RCC 7860 (cell line): ENCODE measurements at regions not wholly inside any gene's neighbourhood (a gene's known extent, or its start where the extent isn't known, plus 50 kb on each side); places are given as distances from the start of the nearest gene placed in this dataset.

Experiments
- DNase-seq: peaks from one replicate; pipeline ENCODE4 v3.0.0-alpha.2; 2015; ENCODE audit warnings: low spot score
- FAIRE-seq: peaks from 2 replicates; lab custom pipeline; 2012; peaks lifted over from hg19 to GRCh38; lab: Jason Lieb, UNC

DNA sequence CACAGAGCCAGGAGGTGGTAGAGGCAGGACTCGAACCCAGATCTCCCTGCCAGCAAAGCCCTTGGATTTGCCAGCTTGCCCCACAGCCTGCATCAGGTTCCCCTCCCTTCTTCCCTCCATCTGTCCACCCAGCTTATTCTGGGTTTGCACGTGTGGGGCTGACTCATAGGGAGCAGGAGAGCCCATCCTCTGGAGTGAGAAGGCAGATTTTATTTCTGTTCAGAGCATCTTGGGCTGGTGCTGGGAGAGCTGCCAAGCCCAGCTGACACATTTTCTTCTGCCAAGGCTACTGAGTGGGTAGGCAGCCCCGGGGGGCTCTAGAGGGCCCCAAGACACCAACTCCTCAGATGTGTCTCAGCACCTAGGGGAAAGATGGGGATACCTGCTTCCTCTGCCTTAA, 106.3 kb upstream of the CRHR1 start:
- FAIRE-seq (no peak), DNase-seq (no peak)

DNA sequence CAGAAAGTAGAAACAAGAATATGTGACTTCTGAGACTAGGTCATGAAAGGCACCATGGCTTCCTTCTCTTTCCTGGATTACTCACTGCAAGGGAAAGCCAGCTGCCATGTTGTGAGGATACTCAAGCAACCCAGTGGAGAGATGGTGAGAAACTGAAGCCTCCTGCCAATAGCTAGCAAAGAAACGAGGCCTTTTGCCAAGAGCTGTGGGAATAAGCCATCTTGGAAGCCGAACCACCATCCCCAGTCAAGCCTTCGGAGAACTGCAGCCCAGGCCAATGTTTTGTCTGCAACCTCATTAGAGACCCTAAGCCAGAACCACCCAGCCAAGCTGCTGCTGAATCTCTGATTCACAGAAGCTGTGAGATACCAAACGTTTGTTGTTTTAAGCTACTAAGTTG, 104.7 kb upstream of the CRHR1 start:
- FAIRE-seq, result no peak
- no peak for DNase-seq

DNA sequence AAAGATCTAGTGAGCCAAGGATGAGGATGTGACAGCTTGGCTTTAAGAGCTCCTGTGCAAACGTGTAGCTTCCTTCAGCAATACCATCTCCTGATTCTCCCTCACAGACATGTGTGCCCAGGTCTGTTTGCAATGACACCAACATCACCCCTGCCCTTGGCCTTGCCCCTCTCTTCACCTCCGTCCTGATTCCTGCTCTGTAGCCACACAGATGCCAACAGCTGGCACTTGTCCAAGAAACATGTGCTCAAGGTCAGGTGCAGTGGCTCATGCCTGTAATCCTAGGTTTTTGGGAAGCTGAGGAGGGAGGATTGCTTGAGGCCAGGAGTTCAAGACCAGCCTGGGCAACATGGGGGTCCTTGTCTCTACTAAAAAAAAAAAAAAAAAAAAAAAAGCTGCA, 103.8 kb upstream of the CRHR1 start:
- no peak for FAIRE-seq
- no peak for DNase-seq

DNA sequence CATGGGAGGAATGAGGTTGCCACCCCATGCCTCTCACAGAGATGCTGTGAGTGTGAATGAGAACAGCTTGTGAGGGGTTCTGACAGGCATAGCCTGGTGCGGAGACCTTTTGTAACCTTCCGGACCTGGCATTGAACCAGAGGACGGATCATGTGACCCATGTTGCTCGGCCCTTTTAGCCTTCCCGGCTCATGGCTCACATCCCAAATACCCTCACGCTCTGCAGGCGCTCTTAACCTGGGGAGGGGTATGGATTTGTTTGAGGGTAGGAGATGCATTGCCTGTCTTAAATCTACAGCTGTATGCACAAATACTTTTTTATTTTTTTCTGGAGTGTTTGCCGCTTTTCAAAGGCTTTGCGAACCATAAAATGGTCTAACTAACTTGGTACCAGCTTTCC, 102.4 kb upstream of the CRHR1 start:
- DNase-seq (no peak), FAIRE-seq (no peak)

DNA sequence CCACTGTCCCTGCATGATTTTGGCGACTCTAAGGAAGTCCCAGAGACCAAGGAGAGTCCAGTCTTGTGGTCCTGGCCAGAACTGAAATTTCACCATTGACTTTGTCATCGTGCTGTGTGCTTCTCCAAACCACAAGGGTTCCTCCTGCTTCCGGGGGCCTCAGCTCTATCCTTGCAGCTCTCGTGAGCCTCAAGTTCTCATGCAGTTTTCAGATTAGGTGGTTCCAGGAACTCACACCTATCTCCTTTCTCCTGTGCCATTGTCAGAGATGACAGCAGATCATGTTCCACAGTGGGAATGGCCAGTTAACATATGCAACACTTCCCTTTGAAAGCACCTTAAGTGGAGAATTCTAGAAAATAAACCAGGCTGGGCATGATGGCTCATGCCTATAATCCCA, 97.9 kb upstream of the CRHR1 start:
- DNase-seq, result no peak
- no peak for FAIRE-seq

DNA sequence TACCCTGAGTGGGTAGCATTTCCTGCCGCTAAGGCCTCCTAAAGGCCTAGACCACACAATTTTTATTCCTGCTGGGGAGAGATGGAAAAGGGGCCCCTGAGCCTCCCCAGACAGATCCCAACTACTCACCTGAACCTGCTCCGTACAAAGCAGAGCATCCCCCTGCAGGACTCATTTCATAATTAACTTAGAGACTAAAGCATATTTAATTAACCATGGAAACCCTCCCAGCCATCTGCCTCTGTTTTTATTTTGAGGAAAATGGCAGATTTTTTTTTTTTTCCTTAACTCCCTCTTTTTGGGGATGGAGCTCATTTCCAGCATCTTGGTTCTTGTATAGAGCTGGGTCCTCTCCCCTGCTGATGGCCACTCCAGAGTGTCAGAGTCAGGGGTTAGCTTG, 96.5 kb upstream of the CRHR1 start:
- DNase-seq (no peak), FAIRE-seq (no peak)

DNA sequence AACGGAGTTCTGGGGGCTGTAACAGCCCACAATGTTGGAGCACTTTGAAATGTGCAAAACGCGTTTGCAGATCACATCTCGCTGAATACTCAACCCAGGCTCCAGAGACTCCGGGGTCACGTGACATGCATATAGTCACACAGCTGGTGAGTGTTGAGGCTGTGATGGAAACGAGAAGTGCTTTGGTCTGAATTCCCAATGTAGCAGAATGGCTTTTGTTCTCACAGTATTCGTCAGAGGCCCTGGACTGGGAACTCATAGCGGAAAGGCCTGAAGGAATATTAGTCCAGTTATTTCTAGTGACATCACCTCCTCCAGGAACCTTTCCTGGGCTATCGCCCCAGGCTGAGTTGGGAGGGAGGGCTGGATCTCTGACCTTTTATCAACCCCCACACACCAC, 95.8 kb upstream of the CRHR1 start:
- FAIRE-seq (no peak), DNase-seq (no peak)

DNA sequence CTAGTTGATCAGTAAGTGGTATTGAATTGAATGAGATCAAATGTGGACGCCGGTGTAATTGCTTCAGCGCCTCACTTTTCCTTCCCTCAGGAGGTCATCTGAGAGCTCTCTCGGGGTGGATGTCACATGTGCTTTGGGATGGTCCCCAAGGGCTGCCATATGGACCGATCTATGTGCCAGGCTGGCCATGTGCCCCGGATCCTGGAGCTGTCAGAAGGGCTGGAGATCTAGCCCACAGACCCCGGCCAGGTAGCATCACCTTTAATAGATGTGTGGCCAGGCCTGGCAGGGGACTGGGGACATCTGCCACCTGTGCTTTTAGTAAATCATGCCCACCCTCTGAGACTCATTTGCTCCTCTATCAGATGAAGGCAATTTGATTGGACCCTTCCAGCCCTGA, 95.3 kb upstream of the CRHR1 start:
- FAIRE-seq (no peak), DNase-seq (no peak)

DNA sequence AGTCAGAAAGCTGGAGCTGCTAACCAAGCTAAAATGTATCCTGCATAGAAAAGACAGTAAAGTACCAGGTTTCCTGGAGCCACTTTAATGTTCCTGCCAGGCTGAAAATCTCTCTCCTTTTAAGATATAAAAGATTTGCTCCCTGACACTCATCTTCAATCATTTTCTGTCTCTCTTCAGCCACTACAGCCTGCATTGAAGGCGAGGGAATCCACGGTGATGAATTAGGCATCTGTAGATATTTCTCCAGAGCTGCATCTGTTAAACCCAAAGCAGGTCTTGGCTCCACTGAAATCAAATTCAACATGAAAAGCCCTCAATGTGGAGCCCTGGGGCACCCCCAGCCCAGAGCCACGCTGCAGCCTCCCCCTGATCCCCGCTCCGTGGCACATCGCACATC, 94.7 kb upstream of the CRHR1 start:
- FAIRE-seq, result no peak
- DNase-seq, result no peak

DNA sequence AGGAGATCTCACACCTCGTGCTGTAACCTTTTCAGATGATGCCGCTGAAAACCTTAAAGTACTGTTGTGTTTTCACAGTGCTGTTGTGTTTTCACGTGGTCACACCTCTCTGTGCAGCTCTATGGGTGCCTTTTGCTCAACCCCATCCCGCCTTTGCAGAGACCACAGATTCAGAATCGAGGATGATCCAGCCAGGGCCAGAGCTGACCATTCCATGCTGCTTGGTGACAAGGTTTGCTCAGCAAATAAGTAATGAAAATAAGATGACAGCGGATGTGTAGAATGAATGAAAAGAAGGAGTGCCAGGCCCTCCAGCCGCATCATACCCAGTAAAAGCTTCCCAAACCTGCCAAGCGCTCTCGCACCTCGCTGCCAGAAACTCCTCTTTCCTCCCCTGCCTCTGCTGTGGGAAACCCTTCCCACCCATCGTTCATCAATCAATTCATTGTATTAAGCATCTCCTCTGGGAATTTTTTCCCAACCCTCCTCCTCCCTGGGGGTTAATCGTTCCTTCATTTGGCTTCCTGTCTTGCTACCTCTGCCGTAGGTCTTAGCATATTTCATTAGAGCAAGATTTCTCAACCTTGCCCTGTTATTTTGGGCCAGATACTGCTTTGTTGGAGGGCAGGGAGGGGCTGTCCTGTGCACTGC, 93.4 kb upstream of the CRHR1 start:
- FAIRE-seq (no peak), DNase-seq (no peak)

DNA sequence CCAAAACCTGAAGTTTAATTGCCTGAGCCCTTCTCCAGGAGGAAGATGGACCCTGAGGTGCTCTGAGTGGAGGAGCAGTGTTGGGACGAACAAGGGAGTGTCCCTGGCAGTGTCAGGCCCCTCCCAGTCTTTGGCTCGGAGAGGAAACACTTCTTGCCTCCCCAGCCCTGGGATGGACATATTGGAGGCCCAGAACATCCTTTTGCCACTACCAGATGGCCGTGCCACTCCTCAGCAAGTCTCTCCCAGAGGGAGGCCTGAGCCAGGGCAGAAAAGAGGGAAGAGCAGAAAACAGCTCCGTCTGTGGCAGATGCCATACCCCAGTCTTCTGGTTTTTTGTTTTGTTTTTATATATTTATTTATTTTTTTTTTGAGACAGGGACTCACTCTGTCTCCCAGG, 91.5 kb upstream of the CRHR1 start:
- DNase-seq, result no peak
- no peak for FAIRE-seq

DNA sequence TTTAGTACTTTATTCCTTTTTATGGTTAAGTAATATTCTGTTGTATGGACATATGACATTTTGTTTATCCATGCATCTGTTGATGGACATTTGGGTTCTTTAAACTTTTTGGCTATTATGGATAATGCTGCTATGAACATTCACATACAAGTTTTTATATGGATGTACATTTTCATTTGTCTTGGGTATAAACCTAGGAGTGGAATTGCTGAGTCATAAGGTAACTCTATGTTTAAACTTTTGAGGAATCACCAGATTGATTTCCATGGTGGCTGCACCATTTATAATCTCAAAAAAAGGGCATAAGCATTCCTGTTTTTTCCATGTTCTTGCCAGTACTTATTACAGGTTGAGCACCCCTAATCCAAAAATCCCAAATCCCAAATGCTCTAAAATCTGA, 90.3 kb upstream of the CRHR1 start:
- FAIRE-seq (no peak), DNase-seq (no peak)

DNA sequence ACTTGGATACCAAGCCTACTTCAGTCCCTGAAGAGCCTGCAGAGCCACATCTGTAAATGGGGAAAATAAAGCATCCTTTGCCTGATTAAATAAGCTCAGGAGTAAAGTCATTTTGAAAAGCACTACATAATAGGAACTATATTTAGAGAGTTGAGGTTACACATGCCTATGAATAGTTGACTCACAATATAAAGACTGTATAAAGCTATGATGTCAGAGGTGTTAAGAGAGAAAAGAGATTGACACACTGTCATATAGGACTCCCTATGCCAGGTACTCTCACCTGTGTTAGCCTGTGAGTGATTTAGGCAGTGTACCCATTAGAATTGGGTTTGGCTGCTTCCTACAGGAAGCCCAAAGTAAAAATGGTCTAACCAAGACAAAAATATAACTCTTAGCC, 87.7 kb upstream of the CRHR1 start:
- no peak for DNase-seq
- FAIRE-seq, result no peak

DNA sequence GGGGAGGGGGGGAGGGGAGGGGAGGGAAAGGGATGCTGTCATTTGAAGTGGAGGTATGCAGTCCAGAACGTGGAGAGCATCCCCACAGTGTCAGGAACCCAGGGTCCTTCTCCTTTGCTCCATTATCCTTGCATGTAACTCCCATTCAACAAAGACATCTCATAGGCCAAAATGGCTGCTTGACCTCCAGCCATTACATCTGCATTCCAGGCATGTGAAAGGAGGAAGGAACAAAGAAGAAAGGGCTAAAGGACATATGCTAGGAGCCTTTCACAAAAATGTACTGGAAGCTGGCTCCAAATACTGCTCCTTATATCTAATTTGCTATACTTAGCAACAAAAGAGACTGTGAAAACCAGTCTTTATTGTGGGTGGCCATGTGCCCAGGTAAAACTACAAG, 87.0 kb upstream of the CRHR1 start:
- no peak for FAIRE-seq

DNA sequence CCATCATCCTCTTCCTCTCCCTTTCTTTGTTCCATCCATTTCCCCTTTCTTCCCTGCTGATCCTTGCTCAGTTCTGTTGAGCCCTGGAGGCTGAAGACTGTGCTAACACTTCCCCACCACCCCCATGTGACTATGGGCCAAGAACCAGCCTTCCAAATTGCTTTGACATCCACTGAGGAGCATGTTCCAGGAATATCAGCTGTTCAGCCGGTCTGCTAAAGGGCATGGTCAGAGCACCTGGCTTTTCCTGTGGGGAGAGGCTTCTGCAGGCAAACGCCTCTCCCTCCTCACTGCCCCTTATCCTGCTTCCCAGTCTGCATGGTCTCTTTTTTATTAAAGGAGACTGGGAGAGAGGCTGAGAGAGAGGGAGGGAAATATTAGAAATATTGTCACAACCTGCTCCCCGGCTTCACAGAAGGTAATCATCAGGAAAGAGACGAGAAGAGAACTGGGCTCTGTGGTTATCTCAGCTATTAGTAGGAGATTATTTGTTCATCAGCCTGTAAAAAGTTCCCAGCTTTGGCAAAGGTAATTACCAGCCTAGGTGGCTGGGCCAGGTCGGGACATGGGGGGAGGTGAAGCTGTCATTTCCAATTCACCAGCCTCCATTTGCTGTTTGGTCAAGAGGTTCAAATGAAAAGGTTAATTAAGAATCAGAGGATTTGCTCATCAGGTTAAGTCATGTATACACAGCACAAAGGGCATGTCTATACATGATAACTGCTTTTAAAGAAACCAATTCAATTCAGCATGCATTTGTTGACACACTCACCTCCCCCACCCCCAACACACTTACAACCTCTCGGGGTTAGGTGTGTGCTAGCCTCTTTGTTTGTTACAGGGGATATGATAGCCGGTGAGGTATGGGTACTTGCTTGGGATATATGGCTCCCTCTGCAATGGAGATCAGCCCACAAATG, 83.7 kb upstream of the CRHR1 start:
- DNase-seq (no peak), FAIRE-seq (no peak)

More for the DNA sequence above, 87.0 kb upstream of the CRHR1 start:
- DNase-seq, result no peak

DNA sequence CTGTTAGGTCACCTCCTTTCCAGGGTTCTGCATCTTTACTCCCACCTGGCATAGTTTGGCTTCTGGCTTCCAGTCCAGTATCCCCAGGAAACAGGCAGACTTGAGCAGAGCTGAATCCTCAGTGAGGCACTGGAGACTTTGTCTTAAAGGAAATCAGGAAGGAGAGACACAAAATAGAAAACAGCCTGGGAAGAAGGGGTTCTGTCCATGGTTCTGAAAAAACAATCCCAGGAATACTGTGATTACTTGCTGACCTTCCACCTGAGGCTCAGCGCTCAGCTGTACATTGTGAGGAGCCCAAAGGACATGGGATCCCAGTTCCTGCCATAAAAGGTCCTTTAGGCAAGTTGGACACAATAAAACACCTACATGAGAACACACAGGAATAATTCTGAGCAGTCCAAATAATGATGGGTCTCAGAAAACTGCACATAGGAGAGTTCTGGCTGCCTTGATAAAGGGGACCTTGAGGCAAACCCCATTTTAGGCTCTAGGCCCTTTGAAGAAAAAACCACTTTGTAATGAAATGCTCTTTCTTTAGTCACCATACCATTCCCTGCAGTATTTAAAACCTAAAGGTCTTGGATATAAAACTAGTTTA, 81.4 kb upstream of the CRHR1 start:
- FAIRE-seq (no peak), DNase-seq (no peak)

DNA sequence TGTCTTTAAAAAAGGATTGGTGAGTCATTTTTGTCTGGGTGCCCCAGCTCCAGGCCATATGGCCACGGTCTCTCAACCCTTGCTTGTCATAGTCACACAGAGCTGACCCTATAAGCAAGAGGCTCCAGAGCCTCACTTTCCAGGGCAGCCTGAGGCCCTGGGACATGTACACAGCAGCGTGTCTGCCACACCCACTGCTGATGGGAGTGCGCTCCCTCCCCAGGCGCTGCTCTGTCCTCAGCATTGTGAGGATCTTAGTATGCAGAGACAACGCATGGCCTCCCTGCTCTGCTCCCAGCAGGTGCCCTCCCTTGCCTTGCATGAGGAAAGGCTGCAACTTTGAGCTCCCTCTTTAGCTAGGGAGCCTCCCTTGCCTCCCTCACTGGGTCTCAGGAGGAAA, 80.8 kb upstream of the CRHR1 start:
- FAIRE-seq (no peak), DNase-seq (no peak)

DNA sequence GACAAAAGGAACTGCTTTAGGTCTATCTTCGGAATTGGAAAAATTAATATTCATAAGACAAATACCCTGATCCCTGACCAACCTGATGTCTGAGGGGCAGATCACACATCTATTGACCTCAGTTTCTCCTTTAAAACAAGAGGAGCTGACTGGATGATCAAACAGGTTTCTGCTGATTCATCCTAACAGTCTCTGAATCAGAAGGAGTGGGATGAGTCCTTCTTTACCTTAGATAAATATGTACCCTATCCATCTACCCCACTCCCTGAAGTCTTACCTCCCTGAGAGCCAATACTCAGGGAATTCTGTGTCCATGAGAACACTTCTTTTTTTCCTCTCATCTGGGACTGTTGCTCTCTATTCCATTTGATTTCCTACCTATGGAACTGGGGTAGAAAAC, 80.3 kb upstream of the CRHR1 start:
- no peak for DNase-seq

DNA sequence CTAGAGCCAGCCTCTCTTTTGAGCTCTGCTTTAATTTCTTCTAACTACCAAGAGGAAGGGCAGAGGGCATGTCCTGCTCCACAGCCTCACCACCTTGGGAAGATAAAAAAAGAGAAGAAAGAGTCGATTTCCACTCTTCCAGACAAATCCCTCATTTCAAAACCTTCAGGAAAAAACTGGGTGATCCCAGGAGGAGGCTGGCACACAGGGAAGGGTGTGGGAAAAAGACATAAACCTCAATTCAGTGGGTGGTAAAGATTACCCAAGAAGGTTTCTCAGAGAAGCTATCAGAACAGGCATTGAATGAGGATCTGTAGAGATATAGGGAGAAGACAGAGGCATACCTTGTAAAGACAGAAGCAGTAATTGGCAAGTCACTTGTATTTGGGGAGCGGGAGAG, 79.9 kb upstream of the CRHR1 start:
- FAIRE-seq (no peak), DNase-seq (no peak)

More for the DNA sequence above, 80.3 kb upstream of the CRHR1 start:
- FAIRE-seq, result no peak

DNA sequence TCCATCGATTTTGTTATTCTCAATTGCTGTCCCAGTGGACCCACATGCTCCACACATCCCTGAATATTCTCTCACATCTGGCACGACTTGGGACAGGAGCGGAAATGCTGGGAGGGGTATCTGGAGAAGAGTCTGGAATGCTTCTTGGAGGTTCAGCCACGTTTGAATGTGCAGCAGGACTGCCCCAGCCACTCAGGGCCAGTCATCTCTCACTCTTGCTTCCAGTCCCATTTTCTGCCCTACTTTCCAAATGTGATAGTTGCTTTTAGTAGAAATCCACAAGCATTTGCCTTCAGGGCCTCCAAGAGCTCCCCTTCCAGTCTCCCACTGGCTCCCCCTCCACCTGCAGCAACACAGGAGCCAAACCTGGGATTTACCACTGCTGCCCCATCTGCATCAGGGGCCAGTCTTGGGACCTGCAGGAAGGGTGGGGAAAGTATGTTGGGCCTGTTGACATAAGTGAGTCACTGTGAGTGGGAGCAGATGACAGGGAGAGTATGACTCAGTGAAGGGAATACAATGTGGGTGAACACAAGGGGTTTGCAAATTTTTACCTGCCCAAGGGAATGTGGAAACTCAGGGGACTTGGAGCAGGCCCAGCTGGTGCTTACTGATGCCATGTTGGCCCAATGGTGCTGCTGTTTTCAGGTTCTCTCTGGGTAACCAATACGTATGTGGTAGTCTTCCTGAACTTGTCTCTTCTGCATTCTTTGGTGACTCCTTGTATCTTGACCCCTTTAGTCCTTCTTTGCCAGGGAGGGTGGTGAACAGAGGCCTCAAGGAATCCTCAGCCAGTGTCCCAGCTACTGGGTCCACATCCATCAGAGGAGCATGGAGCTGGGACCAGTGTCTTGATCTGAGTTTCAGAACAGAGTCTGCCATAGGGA, 78.8 kb upstream of the CRHR1 start:
- FAIRE-seq, result no peak
- peak; percentile 49 for DNase-seq

DNA sequence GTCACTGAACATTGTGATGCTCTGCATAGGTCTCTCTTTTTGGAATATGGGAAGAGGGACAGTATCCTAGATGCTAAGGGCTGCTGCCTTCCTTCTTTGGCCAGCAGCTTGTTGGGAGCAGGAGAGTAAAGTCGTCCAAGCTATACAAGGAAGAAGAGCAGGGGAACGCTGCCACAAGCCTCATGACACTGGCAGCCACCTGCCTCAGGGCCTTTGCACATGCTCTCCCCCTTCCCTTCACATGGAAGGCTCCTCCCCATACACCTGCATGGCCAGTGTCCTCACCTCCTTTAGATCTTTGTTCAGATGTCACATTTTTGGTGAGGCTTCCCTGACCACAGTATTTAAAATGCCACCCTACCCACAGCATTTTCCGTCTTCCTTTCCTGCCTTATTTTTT, 78.1 kb upstream of the CRHR1 start:
- FAIRE-seq (no peak), DNase-seq (no peak)
